ENCODE measurements at regions not wholly inside any gene's neighbourhood (a gene's known extent, or its start where the extent isn't known, plus 50 kb on each side); places are given as distances from the start of the nearest gene placed in this dataset.
A peak's percentile ranks its signal among the peaks of the same experiment; 100 is the strongest.
"Not testable (repeated sequence)": the region's sequence is repeated elsewhere in the genome, so short reads cannot be mapped to it uniquely, and the experiment has no call there.

GRCh38 chr3:189001559-189001958 is 170.2 kb upstream of the TPRG1 start:
- no peak overlapping the region for H3K4me3 ChIP-seq (ENCODE audit: insufficient read depth, low read depth, low read length, poor library complexity, severe bottlenecking)
- no peaks in the 10 kb centered on the region for H3K36me3 ChIP-seq (ENCODE audit: control insufficient read depth, insufficient read depth, low read length)
- no peaks in the 10 kb centered on the region for H3K4me1 ChIP-seq (ENCODE audit: control insufficient read depth, insufficient read depth, low read length, poor library complexity, severe bottlenecking)
- H3K9me3 ChIP-seq (ENCODE audit: control insufficient read depth, low read length), result no peaks in the 10 kb centered on the region
- no peaks in the 10 kb centered on the region for H3K27me3 ChIP-seq (replicated peaks; ENCODE audit: control insufficient read depth, insufficient read depth, low read length, poor library complexity, severe bottlenecking)
- no peak for DNase-seq
- no peak overlapping the region for H3K27ac ChIP-seq (ENCODE audit: insufficient read depth, low read length, poor library complexity, severe bottlenecking)

- Histone ChIP-seq H3K27ac (ENCODE audit: insufficient read depth, low read length, poor library complexity, severe bottlenecking) (no peak overlapping the region), H3K36me3 (ENCODE audit: control insufficient read depth, insufficient read depth, low read length) (no peaks in the 10 kb centered on the region), H3K9me3 (ENCODE audit: control insufficient read depth, low read length) (no peaks in the 10 kb centered on the region), H3K27me3 (replicated peaks; ENCODE audit: control insufficient read depth, insufficient read depth, low read length, poor library complexity, severe bottlenecking) (no peaks in the 10 kb centered on the region), H3K4me3 (ENCODE audit: insufficient read depth, low read depth, low read length, poor library complexity, severe bottlenecking) (no peak overlapping the region), H3K4me1 (ENCODE audit: control insufficient read depth, insufficient read depth, low read length, poor library complexity, severe bottlenecking) (no peaks in the 10 kb centered on the region)
- no peak for DNase-seq
Measured at GRCh38 chr3:189003410-189003809, 168.4 kb upstream of the TPRG1 start.

- no peaks in the 10 kb centered on the region for H3K9me3 ChIP-seq (ENCODE audit: control insufficient read depth, low read length)
- H3K27ac ChIP-seq (ENCODE audit: insufficient read depth, low read length, poor library complexity, severe bottlenecking), result no peak overlapping the region
- H3K27me3 ChIP-seq (replicated peaks; ENCODE audit: control insufficient read depth, insufficient read depth, low read length, poor library complexity, severe bottlenecking), result no peaks in the 10 kb centered on the region
- no peaks in the 10 kb centered on the region for H3K4me1 ChIP-seq (ENCODE audit: control insufficient read depth, insufficient read depth, low read length, poor library complexity, severe bottlenecking)
- no peak overlapping the region for H3K4me3 ChIP-seq (ENCODE audit: insufficient read depth, low read depth, low read length, poor library complexity, severe bottlenecking)
- no peaks in the 10 kb centered on the region for H3K36me3 ChIP-seq (ENCODE audit: control insufficient read depth, insufficient read depth, low read length)
- DNase-seq, result no peak
Measured at GRCh38 chr3:189013224-189013888, 158.4 kb upstream of the TPRG1 start.

GRCh38 chr3:189014526-189014925 is 157.2 kb upstream of the TPRG1 start:
- Histone ChIP-seq H3K27me3 (replicated peaks; ENCODE audit: control insufficient read depth, insufficient read depth, low read length, poor library complexity, severe bottlenecking) (no peaks in the 10 kb centered on the region), H3K27ac (ENCODE audit: insufficient read depth, low read length, poor library complexity, severe bottlenecking) (no peak overlapping the region), H3K4me3 (ENCODE audit: insufficient read depth, low read depth, low read length, poor library complexity, severe bottlenecking) (no peak overlapping the region), H3K4me1 (ENCODE audit: control insufficient read depth, insufficient read depth, low read length, poor library complexity, severe bottlenecking) (no peaks in the 10 kb centered on the region), H3K9me3 (ENCODE audit: control insufficient read depth, low read length) (no peaks in the 10 kb centered on the region), H3K36me3 (ENCODE audit: control insufficient read depth, insufficient read depth, low read length) (no peaks in the 10 kb centered on the region)
- no peak for DNase-seq

- not testable (repeated sequence) for H3K27me3 ChIP-seq (replicated peaks; ENCODE audit: control insufficient read depth, insufficient read depth, low read length, poor library complexity, severe bottlenecking); H3K4me1 ChIP-seq (ENCODE audit: control insufficient read depth, insufficient read depth, low read length, poor library complexity, severe bottlenecking); H3K36me3 ChIP-seq (ENCODE audit: control insufficient read depth, insufficient read depth, low read length); H3K4me3 ChIP-seq (ENCODE audit: insufficient read depth, low read depth, low read length, poor library complexity, severe bottlenecking); H3K9me3 ChIP-seq (ENCODE audit: control insufficient read depth, low read length); H3K27ac ChIP-seq (ENCODE audit: insufficient read depth, low read length, poor library complexity, severe bottlenecking)
- peak in 1 of 3 donors; percentile 5 for DNase-seq
Measured at GRCh38 chr3:189022576-189023466, 148.9 kb upstream of the TPRG1 start.

- no peaks in the 10 kb centered on the region for H3K9me3 ChIP-seq (ENCODE audit: control insufficient read depth, low read length)
- H3K27me3 ChIP-seq (replicated peaks; ENCODE audit: control insufficient read depth, insufficient read depth, low read length, poor library complexity, severe bottlenecking), result no peaks in the 10 kb centered on the region
- H3K4me3 ChIP-seq (ENCODE audit: insufficient read depth, low read depth, low read length, poor library complexity, severe bottlenecking), result no peak overlapping the region
- H3K36me3 ChIP-seq (ENCODE audit: control insufficient read depth, insufficient read depth, low read length), result no peaks in the 10 kb centered on the region
- DNase-seq, result no peak
- no peak overlapping the region for H3K27ac ChIP-seq (ENCODE audit: insufficient read depth, low read length, poor library complexity, severe bottlenecking)
- H3K4me1 ChIP-seq (ENCODE audit: control insufficient read depth, insufficient read depth, low read length, poor library complexity, severe bottlenecking), result no peaks in the 10 kb centered on the region
Measured at GRCh38 chr3:189025866-189026265, 145.9 kb upstream of the TPRG1 start.

GRCh38 chr3:189027626-189028155 is 144.1 kb upstream of the TPRG1 start:
- DNase-seq, result no peak
- Histone ChIP-seq H3K9me3 (ENCODE audit: control insufficient read depth, low read length) (no peaks in the 10 kb centered on the region), H3K36me3 (ENCODE audit: control insufficient read depth, insufficient read depth, low read length) (no peaks in the 10 kb centered on the region), H3K27me3 (replicated peaks; ENCODE audit: control insufficient read depth, insufficient read depth, low read length, poor library complexity, severe bottlenecking) (no peaks in the 10 kb centered on the region), H3K27ac (ENCODE audit: insufficient read depth, low read length, poor library complexity, severe bottlenecking) (no peak overlapping the region), H3K4me1 (ENCODE audit: control insufficient read depth, insufficient read depth, low read length, poor library complexity, severe bottlenecking) (no peaks in the 10 kb centered on the region), H3K4me3 (ENCODE audit: insufficient read depth, low read depth, low read length, poor library complexity, severe bottlenecking) (no peak overlapping the region)

GRCh38 chr3:189038773-189039745 is 132.7 kb upstream of the TPRG1 start:
- no peak overlapping the region for H3K27ac ChIP-seq (ENCODE audit: insufficient read depth, low read length, poor library complexity, severe bottlenecking)
- no peaks in the 10 kb centered on the region for H3K9me3 ChIP-seq (ENCODE audit: control insufficient read depth, low read length)
- no peak for DNase-seq
- H3K36me3 ChIP-seq (ENCODE audit: control insufficient read depth, insufficient read depth, low read length), result no peaks in the 10 kb centered on the region
- no peaks in the 10 kb centered on the region for H3K27me3 ChIP-seq (replicated peaks; ENCODE audit: control insufficient read depth, insufficient read depth, low read length, poor library complexity, severe bottlenecking)
- H3K4me3 ChIP-seq (ENCODE audit: insufficient read depth, low read depth, low read length, poor library complexity, severe bottlenecking), result no peak overlapping the region
- no peaks in the 10 kb centered on the region for H3K4me1 ChIP-seq (ENCODE audit: control insufficient read depth, insufficient read depth, low read length, poor library complexity, severe bottlenecking)

- no peaks in the 10 kb centered on the region for H3K36me3 ChIP-seq (ENCODE audit: control insufficient read depth, insufficient read depth, low read length)
- no peaks in the 10 kb centered on the region for H3K4me1 ChIP-seq (ENCODE audit: control insufficient read depth, insufficient read depth, low read length, poor library complexity, severe bottlenecking)
- H3K9me3 ChIP-seq (ENCODE audit: control insufficient read depth, low read length), result no peaks in the 10 kb centered on the region
- no peak overlapping the region for H3K4me3 ChIP-seq (ENCODE audit: insufficient read depth, low read depth, low read length, poor library complexity, severe bottlenecking)
- no peaks in the 10 kb centered on the region for H3K27me3 ChIP-seq (replicated peaks; ENCODE audit: control insufficient read depth, insufficient read depth, low read length, poor library complexity, severe bottlenecking)
- H3K27ac ChIP-seq (ENCODE audit: insufficient read depth, low read length, poor library complexity, severe bottlenecking), result no peak overlapping the region
- DNase-seq, result no peak
Measured at GRCh38 chr3:189040656-189041335, 131.0 kb upstream of the TPRG1 start.

Data from effector memory CD4-positive, alpha-beta T cell (primary cell).